ENCODE measurements at regions not wholly inside any gene's neighbourhood (a gene's known extent, or its start where the extent isn't known, plus 50 kb on each side); places are given as distances from the start of the nearest gene placed in this dataset.
"Not testable (repeated sequence)": the region's sequence is repeated elsewhere in the genome, so short reads cannot be mapped to it uniquely, and the experiment has no call there.

DNA sequence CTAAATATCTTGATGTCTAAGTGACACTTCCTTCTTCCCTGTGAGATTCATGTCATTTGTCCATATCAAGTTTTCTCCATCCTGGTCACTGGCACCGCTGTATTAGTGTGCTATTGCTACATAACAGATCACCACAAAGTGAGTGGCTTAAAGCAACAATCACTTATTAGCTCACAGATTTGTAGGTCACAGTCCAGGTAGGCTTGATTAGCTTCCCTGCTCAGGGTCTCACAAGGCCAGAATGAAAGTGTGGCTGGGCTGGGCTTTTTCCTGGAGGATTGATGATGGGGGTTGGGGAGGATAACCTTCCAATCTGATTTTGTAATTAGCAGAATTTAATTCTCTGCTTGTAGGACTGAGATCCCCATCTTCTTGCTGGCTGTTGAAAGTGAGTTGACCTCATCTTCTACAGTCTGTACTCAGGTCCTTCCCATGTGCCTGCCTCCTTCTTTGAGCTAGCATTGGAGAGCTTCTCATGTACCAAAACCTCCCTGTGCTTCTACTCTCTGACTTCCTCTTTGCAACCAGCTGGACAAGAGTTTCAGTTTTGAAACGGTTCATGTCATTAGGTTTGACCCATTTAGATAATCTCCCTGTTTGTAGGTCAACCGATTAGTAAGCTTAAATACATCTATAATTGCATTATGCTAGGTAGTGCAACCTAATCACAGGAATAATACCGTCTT, 152.4 kb upstream of the MAN1A1 start:
- ChIA-PET CTCF (interaction anchor here (1.0 kb wide), 1 partner anchor 11 kb away, joined by 3 read pairs; no protein-coding TSS in a partner anchor), POLR2A (no interaction called here)
- no peak for DNase-seq (ENCODE audit: extremely low spot score)

GRCh38 chr6:119499797-119500196, 150.2 kb upstream of the MAN1A1 start:
- DNase-seq (ENCODE audit: extremely low spot score): no peak
- CTCF ChIA-PET: interaction anchor here (1.1 kb wide), 1 partner anchor 13 kb away, joined by 3 read pairs; no protein-coding TSS in a partner anchor
- no peak for TF ChIP-seq CTCF (IDR thresholded peaks at IDR 0.05; ENCODE audit: control extremely low read depth, extremely low read depth, low read depth, missing control alignments)
- POLR2A ChIA-PET: no interaction called here

More for the DNA sequence above, 152.4 kb upstream of the MAN1A1 start:
- no peak for TF ChIP-seq CTCF (IDR thresholded peaks at IDR 0.05; ENCODE audit: control extremely low read depth, extremely low read depth, low read depth, missing control alignments)

- DNase-seq (ENCODE audit: extremely low spot score): no peak
- ChIA-PET POLR2A (no interaction called here), CTCF (interaction anchor here (1.0 kb wide), 1 partner anchor 9 kb away, joined by 3 read pairs; no protein-coding TSS in a partner anchor)
- TF ChIP-seq CTCF (IDR thresholded peaks at IDR 0.05; ENCODE audit: control extremely low read depth, extremely low read depth, low read depth, missing control alignments): no peak
Observed at GRCh38 chr6:119497988-119498727, 148.6 kb upstream of the MAN1A1 start.

- no peak for TF ChIP-seq CTCF (IDR thresholded peaks at IDR 0.05; ENCODE audit: control extremely low read depth, extremely low read depth, low read depth, missing control alignments)
- ChIA-PET CTCF (no interaction called here), POLR2A (no interaction called here)
- no peak for DNase-seq (ENCODE audit: extremely low spot score)
Observed at GRCh38 chr6:119495230-119495683, 145.7 kb upstream of the MAN1A1 start.

DNA sequence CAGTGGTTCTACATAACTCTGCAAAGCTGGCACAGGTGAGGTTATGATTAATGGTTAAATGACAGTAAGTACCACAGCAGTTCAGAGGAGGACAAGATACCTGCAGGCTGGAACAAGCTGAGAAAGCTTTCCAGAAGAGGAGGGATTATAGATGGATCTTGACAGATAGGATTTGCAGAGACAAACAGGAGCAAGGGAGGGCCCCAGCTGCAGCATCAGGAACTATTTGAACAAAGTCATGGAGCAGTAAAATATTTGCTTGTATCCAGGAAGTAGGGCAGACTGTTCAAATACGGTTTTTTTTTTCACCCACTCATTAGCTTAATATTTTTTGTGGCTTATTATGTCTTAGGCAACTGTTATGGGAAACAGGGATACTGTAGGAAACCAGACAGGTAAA, 144.4 kb upstream of the MAN1A1 start:
- ChIA-PET CTCF (interaction anchor here (0.8 to 1.4 kb wide), 3 partner anchors 13 to 29 kb away, joined by 3 to 4 read pairs (median 3); no protein-coding TSS in a partner anchor), POLR2A (no interaction called here)
- no peak for TF ChIP-seq CTCF (IDR thresholded peaks at IDR 0.05; ENCODE audit: control extremely low read depth, extremely low read depth, low read depth, missing control alignments)
- DNase-seq (ENCODE audit: extremely low spot score): no peak

DNA sequence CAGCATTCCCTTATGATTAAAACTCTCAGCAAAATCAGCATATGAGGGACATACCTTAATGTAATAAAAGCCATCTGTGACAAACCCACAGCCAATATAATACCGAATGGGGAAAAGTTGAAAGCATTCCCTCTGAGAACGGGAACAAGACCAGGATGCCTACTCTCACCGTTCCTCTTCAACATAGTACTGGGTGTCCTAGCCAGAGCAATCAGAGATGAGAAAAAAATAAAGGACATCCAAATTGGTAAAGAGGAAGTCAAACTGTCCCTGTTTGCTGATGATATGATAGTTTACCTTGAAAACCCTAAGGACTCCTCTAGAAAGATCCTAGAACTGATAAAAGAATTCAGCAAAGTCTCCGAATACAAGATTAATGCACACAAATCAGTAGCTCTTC, 141.6 kb upstream of the MAN1A1 start:
- CTCF ChIA-PET; DNase-seq (ENCODE audit: extremely low spot score); POLR2A ChIA-PET: not testable (repeated sequence)

GRCh38 chr6:119490050-119490449, 140.5 kb upstream of the MAN1A1 start:
- DNase-seq (ENCODE audit: extremely low spot score); CTCF ChIA-PET; POLR2A ChIA-PET: not testable (repeated sequence)

All from GM10248 (cell line).